MM.1S (cell line): ENCODE measurements at regions not wholly inside any gene's neighbourhood (a gene's known extent, or its start where the extent isn't known, plus 50 kb on each side); places are given as distances from the start of the nearest gene placed in this dataset.

Source experiments
- DNase-seq: peaks from one replicate; pipeline ENCODE4 v3.0.0-alpha.2; 2015
- H2AFZ ChIP-seq: fragments of 300-600 bp; sonication (generic); 2 replicates; pipeline ENCODE4 v1.6.0; 2016; ENCODE audit warnings: antibody characterized with exemption, low read length
- H3F3A ChIP-seq: fragments of 300-600 bp; sonication (generic); 2 replicates; pipeline ENCODE4 v1.6.1; 2016; ENCODE audit warnings: mild to moderate bottlenecking, antibody characterized with exemption, low read length, moderate library complexity, mixed read lengths; ENCODE audit not compliant: insufficient read depth
- H3K27ac ChIP-seq: fragments of 300-600 bp; sonication (generic); 2 replicates; pipeline ENCODE4 v1.5.1; 2016; ENCODE audit warnings: mild to moderate bottlenecking, low read length
- H3K27me3 ChIP-seq: fragments of 300-600 bp; sonication (generic); replicated peaks from 2 replicates; pipeline ENCODE4 v1.6.0; 2016; ENCODE audit warnings: low read length; ENCODE audit not compliant: insufficient read depth
- H3K36me3 ChIP-seq: fragments of 300-600 bp; sonication (generic); replicated peaks from 2 replicates; pipeline ENCODE4 v1.6.1; 2016; ENCODE audit warnings: mild to moderate bottlenecking, low read length, mixed read lengths; ENCODE audit not compliant: insufficient read depth
- H3K4me1 ChIP-seq: fragments of 300-600 bp; sonication (generic); 2 replicates; pipeline ENCODE4 v1.6.1; 2016; ENCODE audit warnings: low read length, mixed read lengths
- H3K4me2 ChIP-seq: fragments of 300-600 bp; sonication (generic); 2 replicates; pipeline ENCODE4 v1.6.0; 2016; ENCODE audit warnings: low read depth, low read length
- H3K4me3 ChIP-seq: fragments of 300-600 bp; sonication (generic); 2 replicates; pipeline ENCODE4 v1.5.1; 2016; ENCODE audit warnings: low read length, mixed read lengths
- H3K79me2 ChIP-seq: fragments of 300-600 bp; sonication (generic); 2 replicates; pipeline ENCODE4 v1.6.1; 2016; ENCODE audit warnings: mixed run types, low read length, mixed read lengths
- H3K9ac ChIP-seq: fragments of 300-600 bp; sonication (generic); 2 replicates; pipeline ENCODE4 v1.6.1; 2016; ENCODE audit warnings: low read length, mixed read lengths
- H3K9me2 ChIP-seq: fragments of 300-600 bp; sonication (generic); replicated peaks from 2 replicates; pipeline ENCODE4 v1.6.1; 2016; ENCODE audit warnings: mild to moderate bottlenecking, low read length, mixed read lengths; ENCODE audit not compliant: insufficient read depth
- H3K9me3 ChIP-seq: fragments of 300-600 bp; sonication (generic); replicated peaks from 2 replicates; pipeline ENCODE4 v1.6.1; 2016; ENCODE audit warnings: mild to moderate bottlenecking, low read length, mixed read lengths; ENCODE audit not compliant: insufficient read depth
- H4K20me1 ChIP-seq: fragments of 300-600 bp; sonication (generic); 2 replicates; pipeline ENCODE4 v1.6.1; 2016; ENCODE audit warnings: mild to moderate bottlenecking, low read length, moderate library complexity, mixed read lengths; ENCODE audit not compliant: insufficient read depth
- CTCF ChIP-seq: fragments of 300-600 bp; sonication (generic); IDR thresholded peaks from 2 replicates; pipeline ENCODE4 v1.5.1; 2016; ENCODE audit warnings: antibody characterized with exemption, low read length, mixed read lengths
- EZH2 ChIP-seq: fragments of 300-600 bp; sonication (generic); optimal IDR thresholded peaks from 2 replicates; pipeline ENCODE3; 2017; ENCODE audit warnings: low read depth, mild to moderate bottlenecking, antibody characterized with exemption, low read length, mixed read lengths
- EZH2phosphoT487 ChIP-seq: fragments of 300-600 bp; sonication (generic); IDR thresholded peaks from 2 replicates; pipeline ENCODE4 v1.6.1; 2018; ENCODE audit warnings: antibody characterized with exemption, low read length

GRCh38 chr10:111784946-111785465 lies 398.6 kb downstream of the GPAM start:
- DNase-seq: no peak
- H3K4me1 ChIP-seq: no peaks in the 10 kb centered on the region
- H2AFZ ChIP-seq: no peak overlapping the region
- no peaks in the 10 kb centered on the region for H3K9me2 ChIP-seq
- no peaks in the 10 kb centered on the region for H3K9me3 ChIP-seq
- no peak overlapping the region for H3K4me3 ChIP-seq
- H3K27me3 ChIP-seq: no peaks in the 10 kb centered on the region
- no peaks in the 10 kb centered on the region for H3F3A ChIP-seq
- no peak overlapping the region for H3K4me2 ChIP-seq
- no peaks in the 10 kb centered on the region for H3K79me2 ChIP-seq
- H3K36me3 ChIP-seq: no peaks in the 10 kb centered on the region
- H3K9ac ChIP-seq: no peak overlapping the region
- no peak overlapping the region for H3K27ac ChIP-seq
- no peaks in the 10 kb centered on the region for H4K20me1 ChIP-seq
- TF ChIP-seq CTCF (no peak), EZH2 (no peak), EZH2phosphoT487 (no peak)

- H3K9me3 ChIP-seq: no peaks in the 10 kb centered on the region
- H3K4me3 ChIP-seq: no peak overlapping the region
- H3K9ac ChIP-seq: no peak overlapping the region
- H2AFZ ChIP-seq: no peak overlapping the region
- no peaks in the 10 kb centered on the region for H4K20me1 ChIP-seq
- H3F3A ChIP-seq: no peaks in the 10 kb centered on the region
- H3K27me3 ChIP-seq: no peaks in the 10 kb centered on the region
- H3K4me1 ChIP-seq: no peaks in the 10 kb centered on the region
- H3K27ac ChIP-seq: no peak overlapping the region
- no peaks in the 10 kb centered on the region for H3K9me2 ChIP-seq
- H3K79me2 ChIP-seq: no peaks in the 10 kb centered on the region
- no peak for TF ChIP-seq EZH2phosphoT487
- TF ChIP-seq EZH2: no peak
- no peak for TF ChIP-seq CTCF
- no peak overlapping the region for H3K4me2 ChIP-seq
- no peak for DNase-seq
- H3K36me3 ChIP-seq: no peaks in the 10 kb centered on the region
Measured at GRCh38 chr10:111785921-111786320, 397.6 kb downstream of the GPAM start.

DNA sequence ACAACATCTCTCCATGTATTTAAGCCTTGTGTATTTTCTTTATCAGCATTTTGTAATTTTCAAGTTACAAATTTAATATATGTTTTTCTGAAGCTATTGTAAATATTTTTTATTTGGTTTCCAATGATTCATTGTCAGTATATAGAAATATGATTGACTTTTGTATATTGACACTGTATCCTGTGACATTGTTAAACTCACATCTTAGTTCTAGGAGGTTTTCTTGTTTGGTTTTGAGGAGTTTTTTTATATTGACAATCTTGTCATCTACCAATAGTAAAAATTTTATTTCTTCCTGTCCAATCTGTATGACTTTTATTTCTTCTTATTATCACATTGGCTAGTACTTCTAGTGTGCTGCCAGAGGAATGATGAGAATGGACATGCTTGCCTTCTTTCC lies 393.7 kb downstream of the GPAM start:
- Histone ChIP-seq H2AFZ (no peak overlapping the region), H3K4me2 (no peak overlapping the region), H3K27me3 (no peaks in the 10 kb centered on the region), H3K4me1 (no peaks in the 10 kb centered on the region), H4K20me1 (no peaks in the 10 kb centered on the region), H3K4me3 (no peak overlapping the region), H3F3A (no peaks in the 10 kb centered on the region), H3K9me2 (no peaks in the 10 kb centered on the region), H3K9me3 (no peaks in the 10 kb centered on the region), H3K36me3 (no peaks in the 10 kb centered on the region), H3K79me2 (no peaks in the 10 kb centered on the region), H3K9ac (no peak overlapping the region), H3K27ac (no peak overlapping the region)
- no peak for DNase-seq
- TF ChIP-seq CTCF: no peak
- TF ChIP-seq EZH2phosphoT487: no peak
- no peak for TF ChIP-seq EZH2

DNA sequence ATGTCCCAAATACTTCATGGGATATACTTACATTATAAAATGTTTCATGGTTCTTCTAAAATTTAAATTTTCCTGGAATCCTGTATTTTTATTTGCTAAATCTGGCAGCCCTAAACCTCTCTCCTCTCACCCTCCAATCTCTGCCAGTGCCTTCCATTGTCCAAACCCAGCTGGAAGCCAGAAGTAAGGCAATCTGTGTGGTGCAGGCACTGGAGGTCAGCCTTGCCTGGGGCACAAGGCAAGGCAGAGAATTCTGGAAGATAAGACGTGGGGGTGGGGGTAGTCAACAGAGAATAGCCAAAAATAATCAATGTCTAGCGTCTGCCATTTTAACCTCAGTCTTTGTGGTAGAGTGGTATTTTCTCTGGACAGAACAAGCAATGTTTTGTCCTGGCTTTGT lies 381.7 kb downstream of the GPAM start:
- Histone ChIP-seq H3K4me2 (no peak overlapping the region), H3K4me1 (no peaks in the 10 kb centered on the region), H3K36me3 (no peaks in the 10 kb centered on the region), H3K27ac (no peak overlapping the region), H2AFZ (no peak overlapping the region), H3F3A (no peaks in the 10 kb centered on the region), H3K79me2 (no peaks in the 10 kb centered on the region), H3K4me3 (no peak overlapping the region), H3K9me3 (no peaks in the 10 kb centered on the region), H3K9ac (no peak overlapping the region), H3K27me3 (no peaks in the 10 kb centered on the region), H3K9me2 (no peaks in the 10 kb centered on the region), H4K20me1 (no peaks in the 10 kb centered on the region)
- no peak for DNase-seq
- TF ChIP-seq EZH2phosphoT487 (no peak), EZH2 (no peak), CTCF (no peak)
